ENCODE measurements at regions not wholly inside any gene's neighbourhood (a gene's known extent, or its start where the extent isn't known, plus 50 kb on each side); places are given as distances from the start of the nearest gene placed in this dataset.
A peak's percentile ranks its signal among the peaks of the same experiment; 100 is the strongest.
"Not testable (repeated sequence)": the region's sequence is repeated elsewhere in the genome, so short reads cannot be mapped to it uniquely, and the experiment has no call there.

DNA sequence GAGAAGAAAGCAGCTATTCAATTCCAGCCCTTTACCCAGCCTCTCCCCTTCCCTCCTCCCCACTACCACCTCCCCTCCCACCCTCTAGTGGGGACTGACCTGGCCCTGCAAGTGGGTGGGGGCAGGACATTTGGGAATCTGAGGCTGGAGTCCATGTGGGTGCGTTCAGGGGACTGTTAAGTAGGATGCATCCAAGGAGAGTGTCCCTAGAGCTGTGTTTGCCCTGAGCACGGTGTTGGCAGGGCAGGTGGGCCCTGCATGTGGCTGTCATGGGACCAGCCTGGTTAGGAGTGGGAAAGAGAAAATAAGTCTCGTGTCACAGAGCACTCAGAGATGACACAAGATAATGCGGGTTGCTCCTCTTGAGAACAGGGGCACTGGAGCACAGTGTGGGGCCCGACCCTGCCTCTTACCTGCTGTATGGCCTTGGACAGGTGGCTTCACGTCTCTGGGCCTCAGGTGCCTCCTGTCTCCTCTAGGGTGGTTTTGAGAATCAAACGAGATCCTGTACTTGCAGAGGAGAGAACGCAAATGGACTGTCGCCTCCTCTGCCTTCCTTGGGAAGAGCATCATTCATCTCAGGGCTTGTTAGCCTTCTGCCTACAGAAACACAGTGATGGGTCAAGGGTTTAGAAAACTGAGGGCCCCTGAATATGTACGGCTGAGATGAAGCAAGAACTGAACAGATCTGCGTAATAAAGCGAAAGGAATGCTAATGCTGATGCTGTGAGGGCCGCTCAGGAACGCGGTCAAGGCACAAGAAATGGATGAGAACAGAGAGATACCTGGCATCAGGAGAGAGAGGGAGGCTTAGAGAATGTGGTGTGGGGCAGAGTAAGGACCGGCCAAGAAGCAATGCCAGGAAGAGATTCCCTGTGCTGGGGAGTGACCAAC is 187.7 kb upstream of the HAAO start:
- TF ChIP-seq POLR2A (IDR thresholded peaks at IDR 0.05; ENCODE audit: low read depth, low read length), result no peak
- DNase-seq (ENCODE audit: insufficient read length, low spot score) (no peak), FAIRE-seq (no peak)

GRCh38 chr2:42979416-42979869 is 187.1 kb upstream of the HAAO start:
- TF ChIP-seq POLR2A (IDR thresholded peaks at IDR 0.05; ENCODE audit: low read depth, low read length), result no peak
- DNase-seq (ENCODE audit: insufficient read length, low spot score) (no peak), FAIRE-seq (no peak)

GRCh38 chr2:42978887-42979415 is 186.6 kb upstream of the HAAO start:
- DNase-seq (ENCODE audit: insufficient read length, low spot score), result no peak
- no peak for TF ChIP-seq POLR2A (IDR thresholded peaks at IDR 0.05; ENCODE audit: low read depth, low read length)

DNA sequence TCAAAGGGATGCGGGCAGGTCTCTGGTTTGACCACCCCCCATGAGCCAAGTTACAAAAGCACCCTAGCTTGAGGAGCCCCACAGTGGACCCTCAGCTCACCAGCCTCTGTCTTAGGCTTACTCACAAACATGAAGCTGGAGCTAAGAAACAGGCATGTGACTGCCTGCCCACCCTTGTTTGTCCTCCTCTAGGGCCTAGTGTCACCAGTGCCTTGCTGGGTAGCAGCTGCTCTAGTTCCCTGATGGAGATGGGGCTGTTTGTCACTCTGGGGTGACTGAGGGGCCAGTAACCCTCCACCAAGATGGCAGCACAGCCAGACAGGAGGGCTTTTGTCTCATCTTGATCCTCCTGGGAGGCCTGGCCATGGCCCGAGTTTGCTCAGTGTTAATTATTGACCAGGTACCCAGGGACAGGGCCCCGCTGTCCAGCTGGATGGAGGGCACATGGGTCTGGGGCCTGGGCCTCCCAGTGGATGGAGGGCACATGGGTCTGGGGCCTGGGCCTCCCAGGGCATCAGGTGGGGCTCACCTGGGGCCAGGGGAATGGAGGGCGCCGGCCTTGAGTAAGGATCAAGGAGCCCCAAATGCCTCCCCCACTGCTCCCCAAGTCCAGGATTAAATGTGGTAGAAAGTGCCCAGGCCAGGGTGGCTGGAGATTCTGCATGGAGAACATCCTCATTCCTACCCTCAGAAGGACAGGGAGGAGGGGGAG is 185.9 kb upstream of the HAAO start:
- DNase-seq (ENCODE audit: insufficient read length, low spot score) (no peak), FAIRE-seq (no peak)
- no peak for TF ChIP-seq POLR2A (IDR thresholded peaks at IDR 0.05; ENCODE audit: low read depth, low read length)

More at GRCh38 chr2:42978887-42979415, 186.6 kb upstream of the HAAO start:
- FAIRE-seq, result no peak

GRCh38 chr2:42977270-42978174 is 185.1 kb upstream of the HAAO start:
- no peak for FAIRE-seq
- no peak for TF ChIP-seq POLR2A (IDR thresholded peaks at IDR 0.05; ENCODE audit: low read depth, low read length)
- DNase-seq (ENCODE audit: insufficient read length, low spot score), result no peak

DNA sequence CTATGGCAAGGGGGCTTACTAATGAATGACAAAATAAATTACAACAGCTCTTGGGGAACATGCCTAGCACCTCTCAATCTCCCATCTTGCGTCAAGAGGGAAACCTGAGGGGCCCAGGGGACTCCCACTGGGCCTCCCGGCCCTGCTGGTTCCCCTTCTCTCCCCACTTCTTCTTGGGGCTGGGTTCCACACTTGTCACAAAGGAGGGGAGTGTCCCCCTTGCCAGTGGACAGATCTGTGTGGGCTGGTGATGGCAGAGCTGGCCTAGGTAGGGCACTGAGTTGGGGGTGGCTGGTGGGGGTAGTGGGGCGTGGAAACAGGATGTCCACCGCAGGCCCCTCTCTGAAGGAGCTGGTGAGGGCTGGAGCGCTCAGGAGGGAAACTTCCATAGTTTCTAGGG is 184.0 kb upstream of the HAAO start:
- DNase-seq (ENCODE audit: insufficient read length, low spot score) (no peak), FAIRE-seq (no peak)
- TF ChIP-seq POLR2A (IDR thresholded peaks at IDR 0.05; ENCODE audit: low read depth, low read length), result no peak

- FAIRE-seq, result no peak
- TF ChIP-seq POLR2A (IDR thresholded peaks at IDR 0.05; ENCODE audit: low read depth, low read length), result no peak
- peak; percentile 49 for DNase-seq (ENCODE audit: insufficient read length, low spot score)
Observed at GRCh38 chr2:42974721-42975717, 182.6 kb upstream of the HAAO start.

- DNase-seq (ENCODE audit: insufficient read length, low spot score) (no peak), FAIRE-seq (no peak)
- no peak for TF ChIP-seq POLR2A (IDR thresholded peaks at IDR 0.05; ENCODE audit: low read depth, low read length)
Observed at GRCh38 chr2:42974169-42974720, 181.9 kb upstream of the HAAO start.

GRCh38 chr2:42973726-42974125 is 181.3 kb upstream of the HAAO start:
- DNase-seq (ENCODE audit: insufficient read length, low spot score), result no peak
- no peak for TF ChIP-seq POLR2A (IDR thresholded peaks at IDR 0.05; ENCODE audit: low read depth, low read length)
- FAIRE-seq, result no peak

GRCh38 chr2:42972933-42973516 is 180.6 kb upstream of the HAAO start:
- DNase-seq (ENCODE audit: insufficient read length, low spot score); FAIRE-seq: not testable (repeated sequence)

DNA sequence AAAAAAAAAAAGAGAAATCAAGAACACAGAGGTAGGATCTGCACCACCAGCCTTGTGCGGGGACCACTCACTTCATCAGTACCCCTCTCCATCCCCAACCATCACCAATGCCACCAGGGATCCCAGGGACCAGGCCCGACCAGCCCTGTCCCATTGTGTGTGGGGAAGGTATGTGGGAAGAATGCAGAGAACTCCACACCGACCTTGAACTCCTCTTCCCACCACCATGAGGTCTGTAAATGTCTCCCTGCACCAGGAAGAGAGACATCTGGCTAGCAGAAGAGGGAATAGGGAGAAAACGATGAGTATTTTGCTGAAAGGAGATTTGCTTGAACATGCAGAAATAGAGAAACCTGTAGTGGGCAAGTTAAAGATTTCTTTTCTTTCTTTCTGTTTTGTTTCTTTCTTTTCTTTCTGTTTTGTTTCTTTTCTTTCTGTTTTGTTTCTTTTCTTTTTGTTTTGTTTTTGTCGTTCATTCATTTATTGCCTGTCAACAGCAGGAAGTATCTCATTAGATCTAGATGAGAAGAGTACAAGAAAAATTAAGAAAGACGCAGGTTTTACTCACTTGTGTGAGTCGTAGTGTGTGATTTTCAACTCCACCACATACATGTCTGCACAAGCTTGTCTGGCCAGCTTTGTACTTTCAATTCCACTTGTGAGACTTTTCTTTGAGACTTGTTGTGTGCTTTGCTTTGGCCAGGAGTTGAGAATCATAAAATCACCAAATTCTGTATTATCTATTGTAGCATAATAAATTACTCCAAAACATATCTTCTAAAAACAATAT is 179.8 kb upstream of the HAAO start:
- TF ChIP-seq POLR2A (IDR thresholded peaks at IDR 0.05; ENCODE audit: low read depth, low read length), result no peak
- DNase-seq (ENCODE audit: insufficient read length, low spot score), result no peak
- FAIRE-seq, result no peak

All from H54 (cell line).